ENCODE measurements at regions not wholly inside any gene's neighbourhood (a gene's known extent, or its start where the extent isn't known, plus 50 kb on each side); places are given as distances from the start of the nearest gene placed in this dataset.
"Not testable (repeated sequence)": the region's sequence is repeated elsewhere in the genome, so short reads cannot be mapped to it uniquely, and the experiment has no call there.

DNA sequence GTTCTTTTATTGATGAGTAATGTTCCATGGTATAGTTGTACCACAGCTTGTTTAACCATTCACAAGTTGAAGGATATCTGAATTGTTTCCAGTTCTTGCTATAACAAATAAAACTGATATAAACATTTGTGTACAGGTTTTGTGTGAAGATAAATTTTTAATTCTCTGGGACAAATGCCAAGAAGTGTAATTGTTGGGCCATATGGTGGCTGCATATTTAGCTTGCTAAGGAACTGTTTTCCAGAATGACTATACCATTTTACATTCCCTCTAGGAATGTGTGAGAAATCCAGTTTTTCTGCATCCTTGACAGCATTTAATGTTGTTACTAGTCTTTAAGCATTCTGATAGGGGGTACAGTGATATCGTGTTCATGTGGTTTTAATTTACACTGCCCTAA, 368.5 kb downstream of the KIF2B start:
- Histone ChIP-seq H3K36me3 (ENCODE audit: control insufficient read depth, insufficient read depth, low read length) (no peaks in the 10 kb centered on the region), H3K27me3 (ENCODE audit: control insufficient read depth, insufficient read depth, low read length) (no peaks in the 10 kb centered on the region), H3K4me3 (ENCODE audit: low read depth, low read length) (no peak overlapping the region)
- DNase-seq (ENCODE audit: low read depth): no peak
- no peak for FAIRE-seq
- no peak for TF ChIP-seq CTCF (IDR thresholded peaks at IDR 0.05; ENCODE audit: insufficient read depth, low read length, severe bottlenecking)

- H3K4me3 ChIP-seq (ENCODE audit: low read depth, low read length): no peak overlapping the region
- FAIRE-seq (no peak), DNase-seq (ENCODE audit: low read depth) (no peak)
- no peaks in the 10 kb centered on the region for H3K36me3 ChIP-seq (ENCODE audit: control insufficient read depth, insufficient read depth, low read length)
- H3K27me3 ChIP-seq (ENCODE audit: control insufficient read depth, insufficient read depth, low read length): no peaks in the 10 kb centered on the region
- no peak for TF ChIP-seq CTCF (IDR thresholded peaks at IDR 0.05; ENCODE audit: insufficient read depth, low read length, severe bottlenecking)
Measured at GRCh38 chr17:54194268-54194667, 371.5 kb downstream of the KIF2B start.

- Histone ChIP-seq H3K4me3 (ENCODE audit: low read depth, low read length) (no peak overlapping the region), H3K36me3 (ENCODE audit: control insufficient read depth, insufficient read depth, low read length) (no peaks in the 10 kb centered on the region), H3K27me3 (ENCODE audit: control insufficient read depth, insufficient read depth, low read length) (no peaks in the 10 kb centered on the region)
- DNase-seq (ENCODE audit: low read depth) (no peak), FAIRE-seq (no peak)
- TF ChIP-seq CTCF (IDR thresholded peaks at IDR 0.05; ENCODE audit: insufficient read depth, low read length, severe bottlenecking): no peak
Measured at GRCh38 chr17:54196751-54197150, 374.0 kb downstream of the KIF2B start.

DNA sequence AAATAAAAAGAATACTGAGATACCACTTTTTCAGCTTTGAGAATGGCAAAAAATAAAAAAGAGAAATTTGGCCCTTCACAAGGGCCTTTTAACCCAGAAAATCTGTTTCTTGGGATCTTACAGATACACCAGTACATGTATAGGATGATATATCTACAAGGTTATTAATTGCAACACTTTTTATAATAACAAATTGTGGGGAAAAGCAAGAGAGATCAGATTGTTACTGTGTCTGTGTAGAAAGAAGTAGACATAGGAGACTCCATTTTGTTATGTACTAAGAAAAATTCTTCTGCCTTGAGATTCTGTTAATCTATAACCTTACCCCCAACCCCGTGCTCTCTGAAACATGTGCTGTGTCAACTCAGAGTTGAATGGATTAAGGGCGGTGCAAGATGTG, 378.7 kb downstream of the KIF2B start:
- not testable (repeated sequence) for DNase-seq (ENCODE audit: low read depth); H3K27me3 ChIP-seq (ENCODE audit: control insufficient read depth, insufficient read depth, low read length); H3K36me3 ChIP-seq (ENCODE audit: control insufficient read depth, insufficient read depth, low read length); FAIRE-seq; H3K4me3 ChIP-seq (ENCODE audit: low read depth, low read length)

- FAIRE-seq (no peak), DNase-seq (ENCODE audit: low read depth) (no peak)
- H3K4me3 ChIP-seq (ENCODE audit: low read depth, low read length): no peak overlapping the region
- no peak for TF ChIP-seq CTCF (IDR thresholded peaks at IDR 0.05; ENCODE audit: insufficient read depth, low read length, severe bottlenecking)
- no peaks in the 10 kb centered on the region for H3K27me3 ChIP-seq (ENCODE audit: control insufficient read depth, insufficient read depth, low read length)
- no peaks in the 10 kb centered on the region for H3K36me3 ChIP-seq (ENCODE audit: control insufficient read depth, insufficient read depth, low read length)
Measured at GRCh38 chr17:54220829-54221228, 398.1 kb downstream of the KIF2B start.

- Histone ChIP-seq H3K4me3 (ENCODE audit: low read depth, low read length) (no peak overlapping the region), H3K27me3 (ENCODE audit: control insufficient read depth, insufficient read depth, low read length) (no peaks in the 10 kb centered on the region), H3K36me3 (ENCODE audit: control insufficient read depth, insufficient read depth, low read length) (no peaks in the 10 kb centered on the region)
- DNase-seq (ENCODE audit: low read depth) (no peak), FAIRE-seq (no peak)
- TF ChIP-seq CTCF (IDR thresholded peaks at IDR 0.05; ENCODE audit: insufficient read depth, low read length, severe bottlenecking): no peak
Measured at GRCh38 chr17:54221499-54221898, 398.8 kb downstream of the KIF2B start.
